Liver (tissue), 8 donors: ENCODE measurements at regions not wholly inside any gene's neighbourhood (a gene's known extent, or its start where the extent isn't known, plus 50 kb on each side); places are given as distances from the start of the nearest gene placed in this dataset.

Experiments
- DNase-seq: peaks from one replicate; pipeline ENCODE4 v3.0.0-alpha.2; 2017; ENCODE audit warnings: low spot score
- H3K27ac ChIP-seq, 2 donors: one replicate each; pipeline ENCODE4 v1.7.0; 2013; ENCODE audit warnings: inconsistent platforms in 2 of 2, low read length in 2 of 2, control low read depth in 1 of 2, low read depth in 1 of 2, mild to moderate bottlenecking in 1 of 2
- H3K27me3 ChIP-seq, 4 donors: one replicate each; pipeline versions ENCODE4 v1.6.1 to v1.7.0; 2013; ENCODE audit warnings: low read length in 3 of 4, inconsistent platforms in 1 of 4, mild to moderate bottlenecking in 1 of 4, moderate library complexity in 1 of 4; ENCODE audit not compliant: control insufficient read depth in 4 of 4, insufficient read depth in 4 of 4
- H3K36me3 ChIP-seq, 4 donors: one replicate each; pipeline versions ENCODE4 v1.6.1 to v1.7.0; 2013; ENCODE audit warnings: low read length in 3 of 4, mild to moderate bottlenecking in 3 of 4, low read depth in 1 of 4, moderate library complexity in 1 of 4; ENCODE audit not compliant: control insufficient read depth in 4 of 4, insufficient read depth in 3 of 4
- H3K4me1 ChIP-seq, 4 donors: one replicate each; pipeline versions ENCODE4 v1.6.1 to v1.7.0; 2013; ENCODE audit warnings: low read length in 3 of 4, mild to moderate bottlenecking in 3 of 4, moderate library complexity in 1 of 4; ENCODE audit not compliant: control insufficient read depth in 4 of 4, insufficient read depth in 4 of 4
- H3K4me3 ChIP-seq, 3 donors: one replicate each; pipeline versions ENCODE4 v1.6.1 to v1.7.0; 2013; ENCODE audit warnings: low read length in 3 of 3, control low read depth in 1 of 3, low read depth in 1 of 3, mild to moderate bottlenecking in 1 of 3
- H3K9ac ChIP-seq, 2 donors: one replicate each; pipeline ENCODE4 v1.7.0; 2013; ENCODE audit warnings: low read length in 2 of 2, mild to moderate bottlenecking in 2 of 2, moderate library complexity in 2 of 2, control low read depth in 1 of 2, low read depth in 1 of 2
- H3K9me3 ChIP-seq, 4 donors: one replicate each; pipeline versions ENCODE4 v1.6.1 to v1.7.0; 2013; ENCODE audit warnings: low read length in 3 of 4; ENCODE audit not compliant: control insufficient read depth in 4 of 4
- EGR1 ChIP-seq, 2 donors: IDR thresholded peaks; 2 replicates each; pipeline ENCODE4 v1.6.1; 2016 to 2018; ENCODE audit warnings: antibody characterized with exemption in 2 of 2, low read depth in 2 of 2
- FOXA1 ChIP-seq: IDR thresholded peaks from 2 replicates; pipeline ENCODE4 v1.6.1; 2016; ENCODE audit warnings: antibody characterized with exemption
- FOXA2 ChIP-seq: IDR thresholded peaks from 2 replicates; pipeline ENCODE4 v1.6.1; 2016; ENCODE audit warnings: antibody characterized with exemption
- GABPA ChIP-seq, 2 donors: IDR thresholded peaks in 1 of 2; conservative IDR thresholded peaks in 1 of 2; 2 replicates each; pipeline ENCODE4 v1.6.1; 2016; ENCODE audit warnings: antibody characterized with exemption in 2 of 2, mild to moderate bottlenecking in 1 of 2, moderate library complexity in 1 of 2
- HNF4A ChIP-seq, 2 donors: conservative IDR thresholded peaks; 2 replicates each; pipeline ENCODE4 v1.6.1; 2016; ENCODE audit warnings: antibody characterized with exemption in 2 of 2, mild to moderate bottlenecking in 2 of 2
- HNF4G ChIP-seq: IDR thresholded peaks from 2 replicates; pipeline ENCODE4 v1.6.1; 2016; ENCODE audit warnings: antibody characterized with exemption
- JUND ChIP-seq, 2 donors: IDR thresholded peaks; 2 replicates each; pipeline ENCODE4 v1.6.1; 2016; ENCODE audit warnings: antibody characterized with exemption in 2 of 2
- NR2F2 ChIP-seq: IDR thresholded peaks from 2 replicates; pipeline ENCODE4 v1.6.1; 2016; ENCODE audit warnings: antibody characterized with exemption
- RAD21 ChIP-seq, 2 donors: IDR thresholded peaks; 2 replicates each; pipeline ENCODE4 v1.6.1; 2016; ENCODE audit warnings: antibody characterized with exemption in 2 of 2, mild to moderate bottlenecking in 2 of 2
- RXRA ChIP-seq, 2 donors: IDR thresholded peaks; 2 replicates each; pipeline ENCODE4 v1.6.1; 2017 to 2018; ENCODE audit warnings: antibody characterized with exemption in 2 of 2, mild to moderate bottlenecking in 1 of 2
- SP1 ChIP-seq: IDR thresholded peaks from 2 replicates; pipeline ENCODE4 v1.6.1; 2018; ENCODE audit warnings: antibody characterized with exemption, mild to moderate bottlenecking
- TAF1 ChIP-seq: conservative IDR thresholded peaks from 2 replicates; pipeline ENCODE4 v1.6.1; 2016; ENCODE audit warnings: antibody characterized with exemption, mild to moderate bottlenecking
- YY1 ChIP-seq: IDR thresholded peaks from 2 replicates; pipeline ENCODE4 v1.6.1; 2016; ENCODE audit warnings: antibody characterized with exemption, mild to moderate bottlenecking
- whole genome bisulfite sequencing: extraction: QIAGEN DNeasy Blood & Tissue Kit; methylation state at CpG from one replicate; pipeline ENCODE4 v1.1.7; 2013; 5-methylcytosine and 5-hydroxymethylcytosine counted together
- TF ChIP-seq, protein P1 (sequence below): IDR thresholded peaks from 2 replicates; pipeline ENCODE4 v1.6.1; 2016; ENCODE audit warnings: antibody characterized with exemption
- TF ChIP-seq, protein P2 (sequence below): IDR thresholded peaks from 2 replicates; pipeline ENCODE4 v1.6.1; 2016; ENCODE audit warnings: antibody characterized with exemption
- TF ChIP-seq, protein P3 (sequence below): IDR thresholded peaks from 2 replicates; pipeline ENCODE4 v1.6.1; 2016; ENCODE audit warnings: antibody characterized with exemption
- TF ChIP-seq, protein P4 (sequence below): IDR thresholded peaks from 2 replicates; pipeline ENCODE4 v1.6.1; 2016; ENCODE audit warnings: antibody characterized with exemption, mild to moderate bottlenecking
- TF ChIP-seq, protein P5 (sequence below): fragments of 150-350 bp; IDR thresholded peaks from 2 replicates; pipeline ENCODE4 v1.5.1; 2017; ENCODE audit warnings: improper control_type of control experiment, low read depth, low read length; ENCODE audit not compliant: missing input control
- donor health status: healthy.
- donor health status: healthy.
- donor health status: healthy.
- donor health status: healthy.
- donor health status: healthy.

DNA sequence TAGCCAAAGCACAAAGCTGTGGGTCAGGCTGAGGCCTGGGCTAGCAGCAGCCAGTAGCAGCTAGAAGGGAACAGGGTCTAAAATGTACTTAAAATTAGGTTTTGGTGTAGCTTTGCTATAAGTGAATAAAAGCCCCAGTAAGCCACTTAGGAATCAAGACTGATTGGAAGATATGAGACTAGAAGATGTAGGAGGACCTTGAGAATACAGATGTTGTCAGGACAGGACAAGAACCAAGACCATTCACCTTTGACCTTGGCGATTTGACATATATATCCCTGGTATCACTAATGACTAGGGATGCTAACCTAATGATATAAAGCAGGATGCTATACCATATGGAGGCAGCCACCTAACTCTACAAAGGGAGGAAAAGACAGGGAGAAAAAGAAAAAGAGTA lies 238.1 kb downstream of the FBXO8 start:
- WGBS: 63% methylated on average over 1 of the region's 1 CpG
- Histone ChIP-seq H3K27ac (no peak overlapping the region), H3K4me3 (no peak overlapping the region), H3K27me3 (no peaks in the 10 kb centered on the region), H3K9ac (no peak overlapping the region), H3K4me1 (no peaks in the 10 kb centered on the region), H3K9me3 (no peaks in the 10 kb centered on the region), H3K36me3 (no peaks in the 10 kb centered on the region)
- TF ChIP-seq HNF4A (conservative IDR thresholded peaks at IDR 0.05): no peak
- no peak for TF ChIP-seq HNF4G
- TF ChIP-seq FOXA1: no peak
- DNase-seq: no peak

DNA sequence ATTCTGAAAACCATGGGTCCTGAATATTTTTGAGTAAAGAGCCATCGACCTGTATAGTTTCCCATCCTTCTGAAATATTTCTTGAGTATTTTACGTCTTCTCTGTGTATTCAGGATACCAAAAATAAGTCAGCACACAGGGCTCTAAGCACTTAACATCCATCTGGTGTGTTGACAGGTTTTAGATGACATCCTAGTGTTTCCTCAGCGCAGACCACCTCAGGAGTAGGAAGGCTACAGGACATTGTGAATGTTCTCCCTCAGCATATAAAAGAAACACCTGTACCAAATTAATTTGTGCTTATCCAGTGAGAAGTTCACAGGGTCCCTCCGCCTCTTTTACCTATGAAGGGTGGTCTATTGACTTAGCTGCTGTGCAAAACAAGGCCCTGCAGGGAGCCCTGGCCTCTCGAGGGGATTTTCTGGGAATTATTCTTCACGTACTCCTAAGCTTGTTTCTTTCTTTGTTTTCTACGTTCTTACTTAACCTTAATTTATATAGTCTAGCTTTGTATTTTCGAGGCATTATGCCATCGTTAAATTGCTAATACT lies 241.8 kb downstream of the FBXO8 start:
- H3K4me3 ChIP-seq: no peak overlapping the region
- no peaks in the 10 kb centered on the region for H3K9me3 ChIP-seq
- H3K27me3 ChIP-seq: no peaks in the 10 kb centered on the region
- no peak overlapping the region for H3K9ac ChIP-seq
- TF ChIP-seq YY1 (no peak), EGR1 (IDR thresholded peaks at IDR 0.05; ENCODE audit: low read depth in 2 of 2) (no peak)
- no peaks in the 10 kb centered on the region for H3K4me1 ChIP-seq
- no peak overlapping the region for H3K27ac ChIP-seq
- no peaks in the 10 kb centered on the region for H3K36me3 ChIP-seq
- 41% methylated on average over 9 of the region's 9 CpGs for WGBS
- no peak for DNase-seq

DNA sequence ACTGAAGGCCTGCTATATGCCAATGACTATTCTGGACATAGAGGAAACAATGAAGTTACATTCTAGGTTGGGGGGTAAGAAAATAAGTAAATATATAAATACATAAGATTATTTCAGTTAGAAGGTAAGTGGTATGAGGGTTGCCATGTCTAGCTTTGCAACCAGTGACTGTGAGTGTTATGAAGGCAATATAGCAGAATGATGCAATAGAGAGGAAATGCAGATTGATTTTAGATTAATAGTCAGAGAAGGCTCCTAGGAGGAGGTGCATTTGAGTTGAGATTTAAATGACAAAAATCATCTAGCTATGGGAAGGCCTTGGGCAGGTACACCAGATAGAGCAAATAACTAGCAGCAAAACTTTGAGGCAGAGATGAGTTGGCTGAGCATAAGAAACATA lies 243.2 kb downstream of the FBXO8 start:
- Histone ChIP-seq H3K27me3 (peaks cover 0 to 2% (median 0%) of the 10 kb centered on the region in 4 donors), H3K27ac (no peak overlapping the region), H3K36me3 (no peaks in the 10 kb centered on the region), H3K9me3 (no peaks in the 10 kb centered on the region), H3K4me3 (no peak overlapping the region), H3K9ac (no peak overlapping the region), H3K4me1 (no peaks in the 10 kb centered on the region)
- no peak for TF ChIP-seq HNF4G
- no peak for TF ChIP-seq FOXA2
- no peak for TF ChIP-seq EGR1 (IDR thresholded peaks at IDR 0.05; ENCODE audit: low read depth in 2 of 2)
- no peak for TF ChIP-seq RXRA (IDR thresholded peaks at IDR 0.05)
- no peak for TF ChIP-seq RAD21 (IDR thresholded peaks at IDR 0.05)
- TF ChIP-seq JUND (IDR thresholded peaks at IDR 0.05): no peak
- no peak for TF ChIP-seq NR2F2
- TF ChIP-seq FOXA1: no peak
- no peak for TF ChIP-seq GABPA (IDR thresholded peaks at IDR 0.05 in 1 of 2, conservative IDR thresholded peaks at IDR 0.05 in 1 of 2)
- TF ChIP-seq, protein P1, sequence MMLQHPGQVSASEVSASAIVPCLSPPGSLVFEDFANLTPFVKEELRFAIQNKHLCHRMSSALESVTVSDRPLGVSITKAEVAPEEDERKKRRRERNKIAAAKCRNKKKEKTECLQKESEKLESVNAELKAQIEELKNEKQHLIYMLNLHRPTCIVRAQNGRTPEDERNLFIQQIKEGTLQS: no peak
- no peak for TF ChIP-seq TAF1
- no peak for TF ChIP-seq SP1
- TF ChIP-seq, protein P2, sequence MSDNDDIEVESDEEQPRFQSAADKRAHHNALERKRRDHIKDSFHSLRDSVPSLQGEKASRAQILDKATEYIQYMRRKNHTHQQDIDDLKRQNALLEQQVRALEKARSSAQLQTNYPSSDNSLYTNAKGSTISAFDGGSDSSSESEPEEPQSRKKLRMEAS: no peak
- no peak for TF ChIP-seq HNF4A (conservative IDR thresholded peaks at IDR 0.05)
- TF ChIP-seq, protein P3, sequence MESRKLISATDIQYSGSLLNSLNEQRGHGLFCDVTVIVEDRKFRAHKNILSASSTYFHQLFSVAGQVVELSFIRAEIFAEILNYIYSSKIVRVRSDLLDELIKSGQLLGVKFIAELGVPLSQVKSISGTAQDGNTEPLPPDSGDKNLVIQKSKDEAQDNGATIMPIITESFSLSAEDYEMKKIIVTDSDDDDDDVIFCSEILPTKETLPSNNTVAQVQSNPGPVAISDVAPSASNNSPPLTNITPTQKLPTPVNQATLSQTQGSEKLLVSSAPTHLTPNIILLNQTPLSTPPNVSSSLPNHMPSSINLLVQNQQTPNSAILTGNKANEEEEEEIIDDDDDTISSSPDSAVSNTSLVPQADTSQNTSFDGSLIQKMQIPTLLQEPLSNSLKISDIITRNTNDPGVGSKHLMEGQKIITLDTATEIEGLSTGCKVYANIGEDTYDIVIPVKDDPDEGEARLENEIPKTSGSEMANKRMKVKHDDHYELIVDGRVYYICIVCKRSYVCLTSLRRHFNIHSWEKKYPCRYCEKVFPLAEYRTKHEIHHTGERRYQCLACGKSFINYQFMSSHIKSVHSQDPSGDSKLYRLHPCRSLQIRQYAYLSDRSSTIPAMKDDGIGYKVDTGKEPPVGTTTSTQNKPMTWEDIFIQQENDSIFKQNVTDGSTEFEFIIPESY: no peak
- TF ChIP-seq, protein P4, sequence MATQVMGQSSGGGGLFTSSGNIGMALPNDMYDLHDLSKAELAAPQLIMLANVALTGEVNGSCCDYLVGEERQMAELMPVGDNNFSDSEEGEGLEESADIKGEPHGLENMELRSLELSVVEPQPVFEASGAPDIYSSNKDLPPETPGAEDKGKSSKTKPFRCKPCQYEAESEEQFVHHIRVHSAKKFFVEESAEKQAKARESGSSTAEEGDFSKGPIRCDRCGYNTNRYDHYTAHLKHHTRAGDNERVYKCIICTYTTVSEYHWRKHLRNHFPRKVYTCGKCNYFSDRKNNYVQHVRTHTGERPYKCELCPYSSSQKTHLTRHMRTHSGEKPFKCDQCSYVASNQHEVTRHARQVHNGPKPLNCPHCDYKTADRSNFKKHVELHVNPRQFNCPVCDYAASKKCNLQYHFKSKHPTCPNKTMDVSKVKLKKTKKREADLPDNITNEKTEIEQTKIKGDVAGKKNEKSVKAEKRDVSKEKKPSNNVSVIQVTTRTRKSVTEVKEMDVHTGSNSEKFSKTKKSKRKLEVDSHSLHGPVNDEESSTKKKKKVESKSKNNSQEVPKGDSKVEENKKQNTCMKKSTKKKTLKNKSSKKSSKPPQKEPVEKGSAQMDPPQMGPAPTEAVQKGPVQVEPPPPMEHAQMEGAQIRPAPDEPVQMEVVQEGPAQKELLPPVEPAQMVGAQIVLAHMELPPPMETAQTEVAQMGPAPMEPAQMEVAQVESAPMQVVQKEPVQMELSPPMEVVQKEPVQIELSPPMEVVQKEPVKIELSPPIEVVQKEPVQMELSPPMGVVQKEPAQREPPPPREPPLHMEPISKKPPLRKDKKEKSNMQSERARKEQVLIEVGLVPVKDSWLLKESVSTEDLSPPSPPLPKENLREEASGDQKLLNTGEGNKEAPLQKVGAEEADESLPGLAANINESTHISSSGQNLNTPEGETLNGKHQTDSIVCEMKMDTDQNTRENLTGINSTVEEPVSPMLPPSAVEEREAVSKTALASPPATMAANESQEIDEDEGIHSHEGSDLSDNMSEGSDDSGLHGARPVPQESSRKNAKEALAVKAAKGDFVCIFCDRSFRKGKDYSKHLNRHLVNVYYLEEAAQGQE: no peak
- TF ChIP-seq, protein P5, sequence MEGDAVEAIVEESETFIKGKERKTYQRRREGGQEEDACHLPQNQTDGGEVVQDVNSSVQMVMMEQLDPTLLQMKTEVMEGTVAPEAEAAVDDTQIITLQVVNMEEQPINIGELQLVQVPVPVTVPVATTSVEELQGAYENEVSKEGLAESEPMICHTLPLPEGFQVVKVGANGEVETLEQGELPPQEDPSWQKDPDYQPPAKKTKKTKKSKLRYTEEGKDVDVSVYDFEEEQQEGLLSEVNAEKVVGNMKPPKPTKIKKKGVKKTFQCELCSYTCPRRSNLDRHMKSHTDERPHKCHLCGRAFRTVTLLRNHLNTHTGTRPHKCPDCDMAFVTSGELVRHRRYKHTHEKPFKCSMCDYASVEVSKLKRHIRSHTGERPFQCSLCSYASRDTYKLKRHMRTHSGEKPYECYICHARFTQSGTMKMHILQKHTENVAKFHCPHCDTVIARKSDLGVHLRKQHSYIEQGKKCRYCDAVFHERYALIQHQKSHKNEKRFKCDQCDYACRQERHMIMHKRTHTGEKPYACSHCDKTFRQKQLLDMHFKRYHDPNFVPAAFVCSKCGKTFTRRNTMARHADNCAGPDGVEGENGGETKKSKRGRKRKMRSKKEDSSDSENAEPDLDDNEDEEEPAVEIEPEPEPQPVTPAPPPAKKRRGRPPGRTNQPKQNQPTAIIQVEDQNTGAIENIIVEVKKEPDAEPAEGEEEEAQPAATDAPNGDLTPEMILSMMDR: no peak
- no peak for TF ChIP-seq YY1
- DNase-seq: no peak
